HG02759 (cell line): ENCODE measurements at regions not wholly inside any gene's neighbourhood (a gene's known extent, or its start where the extent isn't known, plus 50 kb on each side); places are given as distances from the start of the nearest gene placed in this dataset.
"Not testable (repeated sequence)": the region's sequence is repeated elsewhere in the genome, so short reads cannot be mapped to it uniquely, and the experiment has no call there.

Source experiments
- ATAC-seq: cut with Tn5 transposase; IDR thresholded peaks from one replicate; pipeline ENCODE4 v1.9.1; 2021; ENCODE audit warnings: mild to moderate bottlenecking, moderate library complexity; ENCODE audit not compliant: unreplicated experiment

DNA sequence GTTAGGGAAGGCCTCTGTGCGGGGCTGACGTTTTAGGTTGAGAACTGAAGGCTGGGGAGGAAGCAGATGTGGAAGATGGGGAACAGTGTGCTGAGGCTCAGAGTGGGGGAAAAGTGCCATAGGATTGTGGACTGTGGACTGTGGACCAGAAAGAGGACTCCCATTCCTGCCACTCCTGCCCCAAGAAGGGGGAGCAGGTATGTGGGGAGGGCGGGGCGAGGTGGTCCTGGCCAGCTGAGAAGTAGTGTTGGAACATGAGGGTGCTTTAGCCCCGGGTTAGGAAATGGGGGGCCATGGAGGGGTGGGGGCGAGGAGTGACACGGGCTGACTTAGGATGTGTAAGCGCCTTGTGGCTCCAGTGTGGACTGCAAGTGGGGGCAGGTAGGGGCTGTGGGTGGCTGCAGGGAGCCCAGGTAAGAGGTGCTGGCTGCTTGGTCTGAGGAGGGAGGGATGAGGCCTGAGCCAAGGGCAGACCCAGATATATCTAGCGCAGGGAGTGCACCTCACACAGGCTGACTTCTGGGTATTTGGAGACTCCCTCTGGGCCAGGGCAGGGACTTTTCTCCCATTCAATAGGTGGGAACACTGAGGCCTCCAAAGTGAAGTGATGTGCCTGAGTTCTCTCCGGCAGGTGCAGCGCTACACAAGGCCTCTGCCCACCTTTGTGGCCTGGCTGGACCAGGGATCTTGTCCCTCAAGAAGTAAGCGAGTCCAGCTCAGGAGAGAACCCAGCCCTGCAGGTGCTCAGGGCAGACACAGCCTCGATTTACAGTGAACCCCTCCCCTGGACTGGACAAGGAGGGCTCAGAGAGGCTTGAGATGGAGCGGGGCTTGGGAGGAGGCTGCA, 76.6 kb upstream of the TOX2 start:
- ATAC-seq = no peak

DNA sequence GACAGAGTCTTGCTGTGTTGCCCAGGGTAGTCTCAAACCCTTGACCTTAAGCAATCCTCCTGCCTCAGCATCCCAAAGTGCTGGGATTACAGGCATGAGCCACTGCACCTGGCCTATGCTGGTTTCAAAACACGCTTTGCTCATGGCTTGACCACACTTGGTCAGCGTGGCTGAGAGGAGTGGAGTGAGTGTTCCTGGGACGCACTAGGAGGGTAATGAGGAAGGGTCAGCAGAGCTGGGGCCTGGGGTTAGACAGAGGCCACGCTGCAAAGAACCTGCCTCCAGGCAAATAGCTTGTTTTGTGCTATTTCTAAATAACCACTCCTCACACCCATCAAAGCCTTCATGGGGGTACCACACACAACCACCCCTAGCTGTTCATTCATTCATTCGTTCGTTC, 77.9 kb upstream of the TOX2 start:
- no peak for ATAC-seq

DNA sequence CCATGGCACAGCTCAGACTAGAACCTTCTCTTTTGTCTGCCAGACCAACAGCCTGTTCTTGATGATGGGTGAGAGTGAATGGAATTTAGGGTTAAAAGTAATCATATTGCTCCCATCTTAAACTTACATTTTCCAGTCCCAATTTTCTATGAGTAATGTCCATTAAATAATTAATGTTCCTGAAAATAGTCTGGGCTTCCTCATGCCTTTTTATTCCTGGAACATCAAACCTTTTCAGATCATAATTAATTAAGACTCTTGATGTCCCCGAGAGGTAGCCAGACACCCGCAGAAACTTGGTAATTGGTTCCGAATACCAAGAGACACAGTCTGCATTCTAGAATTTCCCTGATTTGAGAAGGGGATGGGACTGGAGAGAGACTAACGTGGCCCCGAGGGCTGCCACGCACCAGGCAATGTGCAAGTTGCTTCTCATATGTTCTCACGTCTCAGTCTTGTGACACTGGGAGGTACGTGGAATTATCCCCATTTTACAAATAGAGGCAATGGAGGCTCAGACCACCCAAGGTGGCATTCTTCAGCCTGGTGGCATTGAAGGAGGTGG, 78.6 kb upstream of the TOX2 start:
- ATAC-seq = no peak

DNA sequence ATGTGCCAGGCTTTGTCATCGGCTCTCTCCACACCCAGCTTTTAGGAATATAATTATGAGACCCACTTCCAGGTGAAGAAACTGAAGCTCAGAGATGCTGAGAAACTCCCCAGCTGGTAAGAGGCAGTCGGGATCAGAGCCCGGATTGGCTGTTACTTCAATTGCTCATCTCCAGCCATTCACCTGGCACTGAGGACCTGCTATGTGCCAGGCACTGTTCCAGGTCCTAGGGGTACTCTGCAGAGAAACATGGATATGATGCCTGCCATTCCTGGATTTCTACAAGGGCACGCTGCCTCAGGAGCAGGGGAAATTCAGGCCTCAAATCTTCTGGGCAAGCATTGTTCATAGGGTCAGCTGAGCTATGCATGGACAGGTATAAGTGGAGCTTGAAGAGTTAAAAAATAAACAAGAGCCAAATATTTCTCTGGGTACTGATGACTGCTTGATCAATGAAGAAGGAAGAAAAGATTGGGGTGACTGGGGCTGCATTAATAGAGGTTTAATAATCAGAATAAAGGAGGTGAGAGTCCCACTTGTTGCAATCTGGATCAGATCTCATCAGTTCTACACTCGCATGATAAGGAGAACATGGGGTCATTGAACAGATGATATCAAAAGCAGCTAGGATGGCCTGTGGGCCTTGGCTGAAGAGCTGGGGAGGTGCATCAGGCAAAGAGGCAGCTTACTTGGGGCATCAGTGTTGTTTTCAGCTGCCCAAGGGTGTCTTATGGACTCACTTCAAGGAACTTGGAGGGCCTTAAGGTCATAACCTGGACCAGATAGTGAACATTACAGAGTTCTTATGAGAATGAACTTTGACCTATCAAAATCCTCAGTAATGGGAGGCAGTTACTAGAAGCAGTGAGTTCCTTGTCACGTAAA, 80.9 kb upstream of the TOX2 start:
- ATAC-seq = no peak

DNA sequence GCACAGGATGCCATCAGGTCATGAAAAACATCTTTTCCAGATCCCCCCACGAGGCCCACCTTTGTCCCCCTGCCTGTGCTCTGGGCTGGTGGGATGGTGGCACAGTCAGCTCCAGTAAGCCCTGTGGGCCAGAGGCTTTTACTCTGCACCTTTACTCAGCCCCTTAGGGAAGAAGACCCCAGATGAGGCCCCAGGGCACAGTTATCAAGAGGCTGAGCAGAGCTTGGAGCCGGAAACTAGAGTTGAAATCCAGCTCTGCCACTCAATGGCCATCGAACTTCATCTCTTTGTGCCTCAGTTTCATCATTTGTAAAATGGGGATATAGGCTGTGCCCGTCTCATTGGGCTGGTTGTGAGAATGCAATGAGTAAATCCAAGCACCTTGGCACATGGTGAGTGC, 81.7 kb upstream of the TOX2 start:
- ATAC-seq = no peak

DNA sequence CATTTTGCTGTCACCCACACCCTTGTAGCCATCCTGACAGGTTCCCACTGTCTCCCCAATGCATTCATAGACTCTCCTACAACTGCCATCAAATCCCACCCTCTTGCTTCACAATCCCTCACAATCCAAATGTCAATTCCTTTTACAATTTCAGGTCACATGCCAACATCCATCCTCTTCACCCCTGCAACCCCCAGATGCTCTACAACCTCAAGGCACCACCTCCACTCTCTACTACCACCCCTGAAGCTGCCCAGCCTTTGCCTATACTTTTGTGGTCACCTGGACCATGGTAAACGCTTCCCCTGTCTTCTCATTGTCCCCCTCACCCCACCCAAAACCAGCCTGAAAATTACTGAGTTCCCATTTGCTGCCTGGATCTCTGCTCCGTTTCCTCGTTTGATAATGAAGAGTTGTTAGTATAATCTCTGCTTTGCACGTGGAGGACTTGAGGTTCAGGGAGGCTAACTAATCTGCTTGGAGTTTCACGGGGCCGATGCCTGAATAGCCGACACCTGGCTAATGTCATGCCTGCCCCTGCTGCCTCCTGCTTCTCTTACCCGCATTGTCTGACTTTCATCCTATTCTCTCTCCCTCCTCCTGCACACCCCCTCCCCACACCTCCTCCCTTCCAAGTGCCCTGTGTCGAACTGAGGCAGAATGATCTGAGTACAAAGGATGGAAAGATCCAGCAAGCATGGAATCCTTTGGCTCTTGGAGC, 82.4 kb upstream of the TOX2 start:
- ATAC-seq = no peak

DNA sequence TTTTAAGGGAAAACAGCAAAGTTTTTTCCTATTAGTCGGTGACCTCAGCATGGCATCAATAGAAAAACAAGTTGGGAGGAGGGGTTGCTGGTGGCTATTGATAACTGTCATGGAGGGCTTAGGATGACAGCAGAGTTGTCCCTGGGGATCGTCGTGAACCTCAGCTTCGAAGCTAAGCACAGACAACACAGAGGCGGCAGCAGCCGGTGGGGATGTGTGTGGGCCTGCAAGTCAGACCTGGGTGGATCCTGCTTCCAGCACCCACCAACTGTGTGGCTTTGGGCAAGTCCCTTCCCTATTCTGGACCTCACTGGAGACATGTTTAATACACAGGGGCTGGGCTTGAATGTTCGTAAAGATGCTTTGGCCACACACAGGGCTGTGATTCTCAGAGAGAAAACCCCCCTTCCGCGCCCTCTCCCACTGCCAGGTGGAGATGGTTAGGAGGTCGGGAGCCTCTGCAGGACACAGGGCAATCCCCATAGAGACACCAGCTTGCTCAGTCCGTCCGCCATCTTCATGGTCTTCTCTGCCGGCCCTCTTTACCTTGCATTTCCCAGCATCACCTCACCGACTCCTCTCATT, 83.1 kb upstream of the TOX2 start:
- ATAC-seq = no peak

DNA sequence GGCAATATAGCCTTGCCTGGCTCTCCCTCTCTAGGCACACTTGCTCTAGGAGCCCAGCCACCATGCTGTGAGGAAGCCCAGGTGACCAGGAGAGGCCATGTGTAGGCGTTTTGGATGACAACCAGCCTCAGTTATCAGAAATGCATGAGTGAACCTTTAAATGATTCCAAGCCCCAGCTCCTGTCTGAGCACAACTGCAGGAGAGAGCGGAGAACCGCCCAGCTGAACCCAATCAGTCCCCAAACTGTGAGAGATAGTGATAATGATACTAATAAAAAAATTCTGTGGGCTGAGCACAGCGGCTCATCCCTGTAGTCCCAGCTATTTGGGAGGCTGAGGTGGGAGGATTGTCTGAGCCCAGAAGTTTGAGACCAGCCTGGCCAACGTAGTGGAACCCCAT, 83.8 kb upstream of the TOX2 start:
- ATAC-seq = no peak

DNA sequence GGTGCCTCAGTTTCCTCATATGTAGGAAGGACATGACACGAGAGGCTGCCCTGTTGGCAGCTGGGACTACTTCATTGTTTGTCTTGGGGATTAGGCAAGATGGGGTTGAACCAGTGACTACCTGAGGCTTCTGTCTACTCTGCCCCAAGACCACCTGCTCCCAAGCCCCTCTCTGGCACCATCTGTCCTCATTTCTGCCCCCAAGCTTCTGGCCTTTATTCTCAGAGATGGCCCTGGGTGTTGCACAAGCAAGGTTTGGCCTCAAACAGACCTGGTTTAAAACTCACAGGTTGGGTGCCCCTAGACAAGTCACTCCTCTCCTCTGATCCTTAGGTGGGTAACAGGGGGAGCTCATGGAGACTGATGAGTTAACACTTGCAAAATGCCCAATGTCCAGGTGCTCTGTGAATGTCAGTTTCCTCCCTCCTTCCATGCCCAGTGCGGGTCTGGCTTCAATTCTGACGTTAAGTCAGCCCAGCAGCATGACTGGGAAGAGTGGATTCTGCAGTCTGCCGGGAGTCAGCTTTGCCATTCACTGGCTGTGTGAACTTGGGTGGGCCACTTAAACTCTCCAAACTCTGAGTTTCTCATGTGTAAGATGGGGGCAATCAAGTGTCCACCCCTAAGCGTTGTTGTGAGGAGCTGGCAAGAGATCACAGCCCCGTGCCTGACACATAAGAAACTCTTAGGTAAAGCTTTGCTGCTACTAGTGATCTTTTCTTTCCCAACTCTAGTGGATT, 84.5 kb upstream of the TOX2 start:
- ATAC-seq = no peak

DNA sequence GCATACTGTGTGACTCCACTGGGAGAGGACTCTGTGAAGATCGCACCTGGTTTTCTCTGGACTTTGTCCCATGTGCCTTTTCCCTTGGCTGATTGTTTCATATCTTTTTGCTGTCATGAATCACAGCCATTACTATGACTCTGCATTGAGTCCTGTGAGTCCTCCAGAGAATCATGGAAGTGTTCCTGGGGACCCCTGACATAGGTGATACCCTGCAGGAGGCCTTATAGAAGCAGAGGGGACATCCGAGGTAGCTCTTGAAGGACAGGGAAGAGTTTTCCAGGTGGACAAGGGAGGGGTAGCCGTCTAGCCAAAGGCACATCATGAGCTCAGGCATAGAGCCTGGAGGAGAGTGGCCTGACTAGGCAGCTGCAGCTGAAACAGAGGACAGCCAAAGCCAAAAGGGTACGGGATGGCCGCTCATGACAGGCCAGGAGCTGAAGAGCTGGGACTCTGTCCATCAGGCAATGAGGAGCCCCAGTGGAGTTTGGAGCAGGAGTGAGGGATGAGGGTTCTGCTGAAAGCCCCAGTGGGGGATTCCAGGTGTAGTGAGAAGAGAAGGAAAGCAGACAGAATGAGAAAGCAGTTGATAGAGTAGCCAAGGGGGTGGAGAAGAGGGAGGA, 86.6 kb upstream of the TOX2 start:
- ATAC-seq = no peak

DNA sequence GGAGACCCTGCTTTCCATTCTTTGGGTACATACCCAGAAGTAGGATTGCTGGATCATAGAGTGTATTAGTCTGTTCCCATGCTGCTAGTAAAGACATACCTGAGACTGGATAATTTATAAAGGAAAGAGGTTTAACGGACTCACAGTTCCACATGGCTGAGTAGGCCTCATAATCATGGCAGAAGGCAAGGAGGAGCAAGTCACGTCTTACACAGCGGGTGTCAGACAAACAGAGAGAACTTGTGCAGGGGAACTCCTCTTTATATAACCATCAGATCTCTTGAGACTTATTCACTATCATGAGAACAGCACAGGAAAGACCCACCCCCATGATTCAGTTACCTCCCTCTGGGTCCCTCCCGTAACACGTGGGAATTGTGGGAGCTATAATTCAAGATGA, 87.7 kb upstream of the TOX2 start:
- not testable (repeated sequence) for ATAC-seq

DNA sequence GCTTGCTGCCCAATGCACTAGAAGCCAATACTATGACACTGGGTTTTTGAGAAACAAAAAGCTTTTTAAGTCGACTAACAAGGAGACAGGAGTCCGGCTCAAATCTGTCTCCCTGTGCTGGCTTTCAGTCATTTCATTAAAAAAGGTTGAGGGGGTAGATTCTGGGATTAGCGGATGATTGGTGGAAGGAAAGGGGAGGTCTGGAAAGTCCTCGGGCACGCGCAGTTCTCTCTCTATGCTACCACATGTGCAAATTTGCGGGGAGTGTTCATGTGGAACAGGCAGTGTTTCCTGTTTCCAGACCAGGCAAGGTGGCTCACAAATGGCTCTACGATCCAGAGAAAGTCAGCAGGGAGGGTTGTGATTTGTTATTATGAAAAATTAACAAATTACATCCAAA, 89.1 kb upstream of the TOX2 start:
- no peak for ATAC-seq

DNA sequence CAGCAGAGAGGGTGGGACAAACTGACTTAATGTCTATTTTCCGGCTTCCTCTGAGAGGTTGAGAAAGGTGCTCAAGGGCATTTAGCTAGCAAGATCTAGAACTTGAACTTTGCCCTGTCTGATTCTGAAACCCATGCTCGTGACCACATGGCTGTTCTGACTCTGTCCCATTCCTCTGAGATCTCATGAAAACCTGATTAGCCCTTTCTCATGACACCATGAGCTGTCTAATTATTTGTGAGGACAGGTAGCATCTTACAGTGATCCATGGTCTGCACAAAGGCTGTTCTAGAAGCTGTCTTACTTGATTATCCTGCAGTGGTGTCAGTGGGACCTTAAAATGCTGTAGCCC, 89.6 kb upstream of the TOX2 start:
- ATAC-seq = peak; percentile 58

DNA sequence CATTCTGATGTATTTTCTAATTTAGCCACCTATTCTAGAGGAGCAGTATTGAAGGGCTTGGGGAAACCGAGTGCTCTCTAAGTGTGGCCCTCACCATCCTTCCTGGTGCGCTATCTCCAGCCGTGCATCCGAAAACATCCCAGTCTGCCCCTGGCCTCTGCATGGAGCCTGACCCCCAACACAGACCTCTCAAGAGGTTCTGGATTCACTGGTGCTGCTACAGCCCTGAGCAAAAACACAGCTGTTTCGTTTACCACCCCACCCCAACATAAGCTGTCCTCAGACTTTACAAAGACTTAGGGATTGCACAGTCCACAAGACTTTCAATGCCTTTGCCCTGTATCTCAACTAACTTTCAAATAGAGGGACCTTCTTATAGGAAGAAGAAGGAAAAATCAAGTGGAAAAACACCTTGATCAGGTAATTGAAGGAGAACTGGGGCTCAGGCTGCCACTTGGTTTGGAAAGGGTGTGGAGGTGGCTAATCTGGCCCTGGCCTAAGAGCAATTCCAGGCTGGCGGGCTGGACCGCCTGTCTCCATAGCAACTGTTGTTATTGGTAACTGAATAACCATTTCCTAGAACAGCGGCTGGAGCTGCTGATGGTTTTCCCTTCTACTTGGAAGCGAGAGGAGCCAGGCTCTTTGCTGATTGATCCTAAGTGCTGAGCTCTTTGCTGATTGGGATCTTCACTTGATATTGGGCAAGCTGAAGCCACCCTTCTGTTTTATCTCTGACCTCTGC, 90.2 kb upstream of the TOX2 start:
- no peak for ATAC-seq

DNA sequence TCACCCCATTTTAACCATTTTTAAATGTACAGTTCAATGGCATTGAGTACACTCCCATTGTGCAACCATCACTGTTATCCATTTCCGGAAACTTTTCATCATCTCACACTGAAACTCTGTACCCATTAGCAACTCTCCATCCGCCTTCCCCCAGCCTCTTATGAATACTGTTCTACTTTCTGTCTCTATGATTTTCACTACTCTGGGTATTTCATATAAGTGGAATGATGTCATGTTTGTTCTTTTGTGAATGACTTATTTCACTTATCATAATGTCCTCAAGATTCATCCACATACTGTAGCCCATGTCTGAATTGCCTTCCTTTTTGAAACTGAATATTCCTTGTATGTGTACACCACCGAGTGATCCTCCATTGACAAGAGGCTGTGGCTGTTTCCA, 92.9 kb upstream of the TOX2 start:
- ATAC-seq = no peak

DNA sequence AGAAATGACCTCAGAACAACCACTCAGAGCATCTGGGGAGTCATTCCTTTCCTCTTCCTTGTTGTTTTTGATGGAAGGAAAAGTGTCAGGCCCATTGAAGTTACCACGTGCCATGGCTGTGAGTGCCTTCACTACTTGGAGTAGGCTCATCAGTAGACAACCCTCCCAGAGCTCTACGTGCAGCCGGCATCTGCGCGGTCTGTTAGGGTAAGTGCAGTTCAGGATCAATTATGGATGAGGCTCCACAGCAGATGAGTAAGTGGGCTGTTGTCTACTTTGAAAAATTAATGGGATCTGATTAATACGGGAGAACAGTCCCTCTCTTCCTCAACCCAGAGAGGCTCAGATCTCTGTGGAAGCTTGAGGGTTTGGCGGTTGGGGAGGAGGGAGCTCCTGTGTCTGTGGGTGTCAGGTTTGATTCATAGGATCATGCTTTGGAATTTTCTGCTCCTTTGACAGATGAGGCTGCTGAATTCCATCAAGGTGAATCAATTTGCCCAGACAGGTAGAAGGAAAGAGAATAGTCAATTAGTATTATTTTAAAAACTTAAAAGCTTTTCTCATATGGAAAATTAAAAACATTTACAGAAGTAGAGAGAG, 93.8 kb upstream of the TOX2 start:
- ATAC-seq = no peak

DNA sequence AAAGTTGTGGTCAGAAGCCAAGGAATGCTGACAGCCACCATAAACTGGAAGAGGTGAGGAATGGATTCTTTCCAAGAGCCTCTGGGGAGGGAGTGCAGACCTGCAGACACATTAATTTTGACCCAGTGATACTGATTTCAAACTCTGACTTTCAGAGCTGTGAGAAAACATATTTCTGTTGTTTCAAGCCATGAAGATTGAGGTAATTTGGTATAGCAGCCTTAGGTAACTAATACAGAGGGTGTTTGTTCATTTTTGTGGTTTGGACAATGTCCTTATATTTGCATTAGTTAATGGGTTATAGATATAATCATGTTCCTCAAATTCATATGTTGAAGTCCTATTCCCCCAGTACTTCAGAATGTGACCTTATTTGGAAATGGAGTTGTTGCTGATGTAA, 85.4 kb upstream of the GTSF1L start:
- ATAC-seq = no peak

DNA sequence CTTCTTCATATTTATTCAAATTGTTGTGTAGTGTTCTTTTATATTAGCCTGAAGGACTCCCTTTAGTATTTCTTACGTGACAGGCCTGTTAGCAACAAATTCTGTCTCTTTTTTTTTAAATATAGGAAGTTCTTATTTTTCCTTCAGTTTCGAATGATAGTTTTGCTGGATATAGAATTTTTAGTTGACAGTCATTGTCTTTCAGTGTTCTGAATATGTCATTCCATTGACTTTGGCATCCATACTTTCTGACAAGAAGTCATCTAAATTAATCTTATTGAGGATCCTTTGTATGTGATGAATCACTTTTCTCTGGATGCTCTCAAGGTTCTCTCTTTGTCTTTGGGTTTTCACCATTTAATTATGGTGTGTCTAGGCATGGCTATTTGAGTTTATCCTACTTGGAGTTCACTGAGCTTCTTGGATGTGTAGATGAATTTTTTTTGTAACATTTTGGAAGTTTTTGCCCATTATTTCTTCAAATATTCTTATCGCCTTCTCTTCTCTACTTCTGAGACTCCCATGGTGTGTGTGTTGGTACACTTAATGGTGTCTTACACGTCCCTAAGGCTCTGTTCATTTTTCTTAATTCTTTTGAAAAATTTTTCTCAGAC, 82.5 kb upstream of the GTSF1L start:
- no peak for ATAC-seq
